Stimulated activated CD4-positive, alpha-beta T cell treated with anti-CD3 and anti-CD28 coated beads, Interleukin-2, amount 100 ng/mL, for 24 hours (primary cell): ENCODE measurements at regions not wholly inside any gene's neighbourhood (a gene's known extent, or its start where the extent isn't known, plus 50 kb on each side); places are given as distances from the start of the nearest gene placed in this dataset.

Experiments
- DNase-seq, 2 donors: peaks; one replicate each; pipeline ENCODE4 v3.0.0-alpha.2; 2020

DNA sequence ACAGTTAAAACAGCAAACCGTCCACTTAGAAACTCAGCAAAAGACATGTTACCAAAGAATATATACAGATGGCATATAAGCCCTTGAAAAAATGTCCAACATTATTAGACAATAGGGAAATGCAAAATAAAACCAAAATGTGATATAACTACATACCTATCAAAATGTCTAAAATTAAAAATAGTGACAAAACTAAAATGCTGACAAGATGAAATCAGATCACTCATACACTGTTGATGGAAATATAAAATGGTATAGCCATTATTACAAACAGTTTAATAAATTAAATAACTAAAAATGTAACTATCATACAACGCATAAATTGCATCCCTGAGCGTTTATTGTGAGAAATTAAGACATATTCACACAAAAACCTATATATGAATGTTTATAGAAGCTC is 939.7 kb upstream of the ZWINT start:
- no peak for DNase-seq

DNA sequence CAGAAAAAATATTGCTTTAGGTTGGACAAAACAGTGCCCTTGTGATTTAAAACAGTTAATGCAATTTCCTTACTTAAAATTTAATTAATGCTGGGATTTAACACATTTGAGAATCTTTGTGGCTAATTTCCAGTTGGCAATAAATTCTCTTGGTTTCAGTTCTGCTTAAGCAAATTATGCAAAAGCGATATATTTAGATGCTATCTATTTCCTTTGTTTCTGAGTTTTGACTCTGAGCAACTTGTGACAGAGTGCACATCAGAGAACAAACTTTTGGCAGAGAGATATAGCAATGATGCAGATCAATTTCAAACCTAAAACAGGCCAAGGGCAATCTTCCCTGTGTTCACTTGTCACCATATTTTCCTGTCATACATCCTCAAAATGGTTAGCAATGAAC is 933.6 kb upstream of the ZWINT start:
- DNase-seq: no peak

DNA sequence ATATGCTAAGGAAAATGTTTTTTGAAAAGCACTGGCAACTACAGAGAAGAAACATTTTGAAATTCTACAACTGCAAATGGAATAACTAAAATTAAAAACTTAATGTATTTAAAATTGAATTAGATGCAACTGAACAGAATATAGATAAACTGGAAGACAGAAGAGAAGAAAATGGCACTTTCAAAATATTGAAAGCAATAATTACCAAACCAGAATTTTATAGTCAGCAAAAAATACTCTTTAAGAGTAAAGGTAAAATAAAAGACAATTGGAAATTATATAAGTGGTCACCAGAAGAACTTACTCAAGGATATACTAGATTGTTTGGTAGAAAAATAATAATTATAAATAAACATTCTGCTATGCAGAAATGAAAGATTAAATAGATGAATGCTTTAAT is 927.7 kb upstream of the ZWINT start:
- DNase-seq: no peak

DNA sequence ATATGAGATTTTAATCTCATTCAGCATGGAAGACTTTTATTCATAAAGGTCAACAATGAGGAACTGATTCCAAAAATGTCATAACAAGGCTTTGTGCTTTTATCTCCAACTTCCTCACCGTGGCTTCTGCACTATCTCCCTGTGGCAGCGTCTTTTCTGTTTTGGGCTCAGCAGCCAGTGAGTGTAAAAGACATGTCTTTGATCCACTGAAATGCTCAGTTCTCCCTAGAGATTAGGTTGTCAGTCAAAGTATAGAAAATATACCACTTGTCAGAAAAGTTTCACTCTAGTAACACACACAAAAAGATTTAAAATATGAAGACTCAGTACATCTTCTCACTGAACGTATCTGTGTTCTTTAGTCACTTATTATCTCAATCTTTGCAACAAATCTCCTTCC is 901.8 kb upstream of the ZWINT start:
- no peak for DNase-seq

DNA sequence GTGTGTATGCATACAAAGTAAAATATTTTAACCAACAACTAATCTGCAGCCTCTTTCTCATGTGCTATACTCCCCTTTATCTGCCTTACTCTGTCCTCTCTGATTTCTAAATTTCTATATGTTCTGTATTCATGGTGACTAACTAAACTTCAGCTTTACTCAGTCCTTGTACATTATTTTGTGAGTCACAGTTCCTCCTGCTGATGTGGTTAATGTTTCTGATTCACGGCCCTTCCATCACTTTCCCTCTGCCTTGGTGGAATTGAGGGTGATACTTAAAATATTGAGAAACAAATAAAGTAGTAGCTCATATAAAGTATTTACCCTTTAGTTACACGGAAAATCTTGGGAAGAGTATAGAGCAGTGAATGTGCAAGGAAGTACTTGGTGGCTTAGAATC is 899.1 kb upstream of the ZWINT start:
- no peak for DNase-seq

DNA sequence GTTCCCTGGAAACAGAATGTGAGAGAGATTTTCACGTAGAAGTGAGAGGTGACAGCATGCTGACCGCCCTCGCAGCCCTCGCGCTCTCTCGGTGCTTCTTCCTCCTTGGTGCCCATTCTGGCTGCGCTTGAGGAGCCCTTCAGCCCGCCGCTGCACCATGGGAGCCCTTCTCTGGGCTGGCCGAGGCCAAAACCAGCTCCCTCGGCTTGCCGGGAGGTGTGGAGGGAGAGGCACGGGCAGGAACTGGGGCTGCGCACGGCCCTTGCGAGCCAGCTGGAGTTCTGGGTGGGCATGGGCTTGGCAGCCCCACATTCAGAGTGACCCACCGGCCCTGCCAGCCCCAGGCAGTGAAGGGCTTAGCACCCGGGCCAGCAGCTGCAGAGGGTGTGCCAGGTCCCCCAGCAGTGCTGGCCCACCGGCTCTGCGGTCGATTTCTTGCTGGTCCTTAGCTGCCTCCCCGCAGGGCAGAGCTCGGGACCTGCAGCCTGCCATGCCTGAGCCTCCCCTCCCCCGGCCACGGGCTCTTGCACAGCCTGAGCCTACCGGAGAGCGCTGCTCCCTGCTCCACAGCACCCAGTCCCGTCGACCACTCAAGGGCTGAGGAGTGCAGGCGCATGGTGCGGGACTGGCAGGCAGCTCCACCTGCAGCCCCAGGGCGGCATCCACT is 888.7 kb upstream of the ZWINT start:
- DNase-seq: no peak

DNA sequence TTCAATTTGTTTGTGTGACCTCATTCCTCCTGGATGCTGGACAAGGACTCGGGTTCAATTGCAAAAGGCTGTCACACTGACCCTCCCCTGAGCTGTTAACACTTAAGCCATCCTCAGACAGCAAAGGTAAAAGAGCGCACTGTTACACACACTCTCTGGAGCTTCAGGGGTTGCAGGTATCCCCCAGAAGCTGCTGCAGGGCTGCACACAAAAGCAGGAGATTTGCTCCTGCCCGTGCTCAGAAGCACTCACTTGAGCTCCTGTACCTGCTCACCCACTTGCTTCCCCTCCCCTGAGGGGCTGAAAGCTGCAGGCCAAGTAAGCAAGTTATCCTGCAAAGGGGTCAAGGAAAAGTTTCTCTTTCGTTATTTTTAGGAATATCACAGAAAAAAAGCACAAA is 886.2 kb upstream of the ZWINT start:
- DNase-seq: no peak

DNA sequence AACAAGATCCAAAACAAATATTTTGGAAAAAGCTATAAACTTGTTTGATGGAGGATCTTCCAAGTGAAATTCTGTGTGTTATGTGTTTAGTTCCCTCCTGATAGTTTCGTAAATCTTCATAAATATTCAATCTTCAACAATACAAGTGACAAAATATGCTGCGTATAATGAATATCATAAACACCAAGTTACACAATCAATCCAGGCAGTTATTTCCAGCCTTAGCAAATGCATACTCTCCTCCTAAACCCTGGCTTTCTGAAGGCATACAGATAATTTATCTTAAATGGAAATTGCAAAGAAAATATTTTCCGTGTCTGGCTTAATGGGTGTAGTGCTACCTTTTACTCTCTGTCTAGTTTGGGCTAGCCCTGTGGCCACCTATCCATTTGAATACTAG is 864.9 kb upstream of the ZWINT start:
- DNase-seq: no peak

DNA sequence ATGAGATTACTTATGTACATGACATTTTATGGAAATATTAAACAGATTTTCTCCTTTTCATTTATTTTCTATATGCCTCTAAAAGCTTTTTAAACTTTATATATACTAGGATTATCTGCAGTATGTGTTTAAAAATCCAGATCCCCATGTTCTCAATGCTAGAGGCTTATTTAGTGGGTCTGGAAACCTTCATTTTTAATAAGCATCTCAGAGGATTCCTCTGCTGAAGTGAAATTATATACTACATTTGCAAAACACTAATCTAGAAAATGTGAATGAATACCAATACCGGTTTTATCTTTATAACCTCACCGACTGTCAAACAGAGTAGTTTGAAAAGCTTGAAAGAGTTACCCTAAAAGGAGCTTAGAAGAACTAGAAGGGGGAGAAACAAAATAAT is 863.8 kb upstream of the ZWINT start:
- DNase-seq: no peak

DNA sequence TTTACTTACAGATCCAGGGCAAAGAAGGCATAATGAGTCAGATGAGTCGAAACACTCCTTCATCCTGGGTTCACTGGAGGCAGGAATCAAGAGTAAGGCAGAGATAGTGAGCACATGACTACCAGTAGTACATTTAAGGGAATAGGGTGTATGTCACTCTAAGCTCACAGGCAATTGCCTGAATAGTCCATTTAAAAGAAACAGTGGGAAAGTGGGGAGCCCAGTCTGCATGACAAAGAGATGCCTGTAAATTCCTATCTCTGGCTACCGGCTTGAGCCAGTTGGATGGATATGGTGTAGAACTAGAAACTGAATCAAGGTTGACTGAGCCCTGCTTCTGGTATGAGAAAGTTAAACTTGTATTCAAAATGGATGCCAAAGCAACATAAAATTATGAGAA is 861.5 kb upstream of the ZWINT start:
- no peak for DNase-seq

DNA sequence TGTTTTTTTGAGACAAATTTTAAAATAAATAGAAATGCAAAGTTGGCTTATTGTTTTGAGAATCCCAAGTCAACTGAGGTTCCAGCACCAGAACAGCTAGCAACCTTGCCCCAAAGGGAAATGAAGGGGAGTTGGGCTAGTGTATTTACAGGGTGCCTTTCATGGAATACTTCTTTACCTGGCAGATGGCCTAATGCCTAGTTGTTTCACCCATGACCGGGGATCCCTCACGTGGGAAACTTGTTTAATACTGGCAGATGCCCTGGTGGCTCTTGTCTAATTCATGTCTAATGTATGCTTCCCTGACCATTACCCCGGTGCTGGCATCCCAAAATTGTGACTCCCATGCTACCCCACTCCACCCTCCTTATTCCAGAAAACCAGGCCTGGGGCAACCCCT is 861.1 kb upstream of the ZWINT start:
- DNase-seq: no peak

DNA sequence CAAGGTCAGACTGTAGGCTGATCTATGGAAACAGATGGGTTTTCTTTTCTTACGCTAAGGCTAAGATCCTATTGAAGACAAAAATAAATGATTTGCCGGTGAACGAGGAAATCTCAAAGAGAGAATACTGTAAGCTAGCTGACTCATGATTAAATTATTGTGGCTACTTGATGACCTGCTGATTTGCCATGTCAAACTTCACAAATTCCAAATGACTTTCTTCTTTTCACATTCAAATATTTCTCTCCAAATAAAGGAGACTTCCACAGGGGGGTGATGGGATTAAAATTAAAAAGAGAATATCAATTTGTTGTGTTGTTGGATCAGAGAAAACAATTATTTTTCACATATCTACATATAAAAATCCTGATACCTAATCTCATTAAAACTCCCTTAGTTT is 860.6 kb upstream of the ZWINT start:
- DNase-seq: no peak

DNA sequence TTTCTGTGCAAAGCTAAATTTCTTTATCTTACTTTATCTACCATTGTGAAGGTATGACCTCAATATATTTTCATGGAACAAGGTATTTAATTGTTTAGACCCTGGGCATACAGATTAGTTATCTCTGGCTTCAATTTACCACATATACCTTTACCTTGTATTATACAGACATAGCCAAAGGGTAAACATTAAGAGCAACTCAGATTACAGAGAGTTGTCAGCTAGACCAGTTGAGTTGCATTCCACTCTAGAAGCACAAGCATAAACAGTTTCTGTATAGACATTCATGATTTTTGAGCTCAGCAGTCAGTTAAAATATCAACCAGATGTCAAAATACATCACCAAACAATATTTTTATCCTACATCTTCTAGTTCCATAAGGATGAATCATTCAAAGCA is 857.3 kb upstream of the ZWINT start:
- DNase-seq: no peak

DNA sequence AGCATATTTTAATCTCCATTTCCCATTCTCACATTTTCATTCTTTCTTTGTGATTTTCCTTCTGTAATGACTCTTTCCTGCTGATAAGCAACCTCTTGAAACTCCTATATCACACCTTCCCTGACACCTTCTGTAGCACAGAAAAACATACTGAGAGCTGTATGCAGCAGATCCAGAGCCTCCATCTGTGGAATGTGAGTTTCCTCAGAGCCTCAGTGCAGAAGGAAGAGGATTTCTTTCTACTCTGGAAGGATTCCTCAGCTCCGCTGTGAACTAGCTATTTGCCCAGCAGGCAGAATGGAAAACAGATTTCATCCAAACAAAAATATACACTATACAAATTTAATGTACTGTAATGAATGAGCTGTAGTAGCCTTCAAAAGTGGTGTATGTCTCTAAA is 841.3 kb upstream of the ZWINT start:
- DNase-seq: no peak

DNA sequence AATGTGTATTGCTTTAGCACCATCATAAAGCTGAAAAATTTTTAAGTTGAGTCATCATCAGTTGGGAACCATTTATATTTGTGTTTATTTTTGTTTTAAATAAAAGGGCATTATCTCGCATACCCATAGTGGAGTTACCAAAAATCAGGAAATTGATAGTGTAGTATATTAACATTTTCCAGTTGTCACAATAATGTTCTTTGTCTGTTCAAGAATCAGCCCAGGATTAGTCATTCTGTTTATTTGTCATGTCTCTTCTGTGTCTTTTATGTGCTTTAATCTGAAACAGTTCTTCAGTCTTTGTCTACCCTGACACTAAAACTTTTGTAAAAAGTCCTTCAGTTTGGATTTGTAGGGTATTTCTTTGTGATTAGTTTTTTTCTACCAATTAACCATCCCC is 827.8 kb upstream of the ZWINT start:
- DNase-seq: no peak

DNA sequence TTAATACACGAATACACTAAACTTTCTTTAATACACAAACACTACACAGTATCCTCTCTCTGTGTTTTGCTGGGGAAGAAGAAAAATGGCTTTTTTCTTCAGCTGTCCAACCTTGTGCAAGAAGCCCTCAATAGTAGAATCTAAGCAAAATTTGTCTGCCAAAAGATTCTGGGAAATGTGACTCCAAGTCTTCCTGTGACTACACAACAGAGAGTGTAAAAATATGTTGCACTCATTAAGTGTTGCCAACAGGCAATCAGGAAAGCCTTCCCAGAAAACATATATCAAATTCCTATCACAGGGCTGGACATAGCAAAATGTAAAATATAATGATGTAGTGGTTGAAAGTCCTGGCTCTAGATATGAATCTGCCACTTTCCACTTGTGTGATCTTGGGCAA is 825.1 kb upstream of the ZWINT start:
- no peak for DNase-seq

DNA sequence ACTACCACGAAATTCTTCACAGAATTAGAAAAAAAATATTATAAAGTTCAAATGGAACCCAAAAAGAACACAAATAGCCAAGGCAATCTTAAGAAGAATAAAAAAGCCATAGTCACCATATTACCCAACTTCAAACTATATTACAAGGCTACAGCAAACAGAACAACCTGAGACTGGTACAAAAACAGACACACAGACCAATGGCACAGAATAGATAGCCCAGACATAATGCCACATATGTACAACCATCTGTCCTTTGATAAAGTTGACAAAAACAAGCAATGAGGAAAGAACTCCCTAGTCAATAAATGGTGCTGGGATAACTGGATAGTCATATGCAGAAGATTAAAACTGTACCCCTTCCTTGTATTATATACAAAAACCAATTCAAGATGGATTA is 808.5 kb upstream of the ZWINT start:
- no peak for DNase-seq

DNA sequence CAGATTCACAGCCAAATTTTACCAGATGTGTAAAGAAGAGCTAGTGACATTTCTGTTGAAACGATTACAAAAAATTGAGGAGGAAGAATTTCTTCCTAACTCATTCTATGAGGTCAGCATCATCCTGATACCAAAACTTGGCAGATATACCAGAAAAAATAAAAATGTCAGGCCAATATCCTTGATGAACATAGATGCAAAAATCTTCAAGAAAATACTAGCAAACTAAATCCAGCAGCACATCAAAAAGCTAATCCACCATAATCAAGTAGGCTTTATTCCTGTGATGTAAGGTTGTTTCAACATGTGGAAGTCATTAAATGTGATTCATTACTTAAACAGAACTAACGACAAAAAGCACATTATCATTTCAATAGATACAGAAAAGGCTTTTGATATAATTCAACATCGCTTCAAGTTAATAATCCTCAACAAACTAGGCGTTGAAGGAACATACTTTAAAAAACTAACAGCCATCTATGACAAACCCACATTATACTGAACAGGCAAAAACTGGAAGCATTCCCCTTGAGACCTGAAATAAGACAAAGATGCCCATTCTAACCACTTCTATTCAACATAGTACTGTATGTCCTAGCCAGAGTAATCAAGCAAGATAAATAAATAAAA is 807.7 kb upstream of the ZWINT start:
- DNase-seq: no peak

DNA sequence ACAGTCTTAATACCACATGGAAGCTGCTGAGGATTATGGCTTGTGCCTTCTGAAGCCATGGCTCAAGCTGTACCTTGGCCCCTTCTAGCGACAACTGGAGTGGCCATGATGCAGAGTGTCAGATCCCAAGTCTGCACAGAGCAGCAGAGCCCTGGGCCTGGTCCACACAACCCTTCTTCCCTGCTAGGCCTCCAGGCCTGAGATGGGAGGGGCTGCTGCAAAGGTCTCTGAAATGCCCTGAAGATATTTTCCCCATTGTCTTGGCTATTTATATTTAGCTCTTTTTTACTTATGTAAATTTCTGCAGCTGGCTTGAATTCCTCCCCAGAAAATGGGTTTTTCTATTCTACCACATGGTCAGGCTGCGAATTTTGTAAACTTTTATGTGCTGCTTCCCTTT is 804.6 kb upstream of the ZWINT start:
- no peak for DNase-seq

DNA sequence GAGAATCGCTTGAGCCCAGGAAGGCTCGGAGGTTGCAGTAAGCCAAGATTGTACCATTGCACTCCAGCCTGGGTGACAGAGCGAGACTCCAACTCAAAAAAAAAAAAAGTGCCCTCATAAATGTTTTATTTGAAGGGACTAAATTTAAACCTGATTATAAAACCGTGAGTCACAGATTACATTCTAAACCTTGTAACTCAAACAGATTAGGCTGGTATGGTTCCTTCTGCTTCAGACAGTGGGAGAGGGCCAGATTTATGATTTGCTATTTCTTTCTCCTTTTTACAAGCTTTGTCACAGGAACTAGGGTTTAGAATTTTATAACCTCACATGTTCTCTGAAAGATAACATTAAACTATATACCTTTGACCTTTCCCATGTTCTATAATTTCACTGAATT is 801.2 kb upstream of the ZWINT start:
- DNase-seq: no peak

DNA sequence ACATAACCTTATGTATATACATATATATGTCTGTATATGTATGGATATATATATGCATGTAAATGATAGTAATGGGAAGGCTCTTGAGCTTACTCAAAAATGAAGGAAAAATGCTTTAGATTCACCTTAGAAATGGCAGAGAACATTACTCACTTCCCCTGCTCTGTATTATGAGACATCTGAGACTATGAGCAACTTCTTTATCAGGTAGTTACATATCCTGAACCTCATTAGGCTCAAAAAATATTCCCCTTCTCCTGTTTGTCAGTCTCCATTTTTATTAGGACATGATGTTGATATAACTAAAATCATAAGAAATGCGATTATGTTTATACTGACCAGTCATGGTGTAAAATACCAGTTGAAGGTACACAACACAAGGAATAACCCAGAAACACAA is 800.1 kb upstream of the ZWINT start:
- no peak for DNase-seq

DNA sequence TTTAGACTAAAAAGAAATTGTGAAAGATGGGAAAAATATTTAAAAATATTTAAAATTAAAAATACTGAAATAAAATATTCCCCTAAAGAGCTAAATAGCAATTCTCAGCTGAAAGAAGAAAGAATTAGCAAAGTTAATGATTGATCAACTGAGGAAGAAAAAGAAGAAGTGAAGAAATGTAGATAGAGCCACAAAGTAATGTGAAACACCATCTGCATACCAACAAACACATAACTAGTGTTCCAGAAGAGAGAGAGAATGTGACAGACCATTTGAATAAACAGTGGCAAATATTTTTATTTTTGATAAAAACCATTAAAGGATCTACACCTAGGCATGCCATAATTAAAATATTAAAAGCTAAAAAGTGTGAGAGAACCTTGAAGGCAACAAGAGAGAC is 784.5 kb upstream of the ZWINT start:
- no peak for DNase-seq

DNA sequence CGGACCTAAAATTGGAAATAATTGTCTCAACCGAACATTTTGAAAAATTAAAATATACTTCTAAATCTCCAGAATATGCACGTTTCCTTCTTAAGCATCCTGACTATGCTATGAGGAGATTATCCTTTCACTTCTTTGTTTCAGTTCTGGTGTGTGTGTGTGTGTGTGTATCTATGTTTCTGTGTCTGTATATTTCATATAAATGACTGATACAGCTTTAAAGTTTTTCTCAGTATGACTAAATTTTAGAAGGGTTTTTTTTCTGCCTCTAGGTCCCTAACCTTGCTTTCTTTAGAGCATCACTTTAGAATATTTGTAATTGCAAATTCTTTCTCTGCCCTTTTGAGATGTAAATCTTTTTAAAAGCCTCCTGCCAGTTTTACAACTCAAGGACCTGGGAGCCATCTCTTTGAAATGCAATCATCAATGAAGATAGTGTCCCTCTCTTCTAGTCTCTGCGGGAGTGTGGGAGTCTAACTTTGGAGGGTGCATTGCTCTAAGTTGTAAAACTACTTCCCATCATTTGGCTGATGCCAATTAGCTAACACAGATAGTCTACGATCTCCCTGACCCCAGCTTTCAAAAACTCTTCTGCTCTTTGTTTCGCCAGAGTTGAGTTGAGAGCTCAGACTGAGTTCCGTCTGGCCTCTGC is 782.0 kb upstream of the ZWINT start:
- no peak for DNase-seq

DNA sequence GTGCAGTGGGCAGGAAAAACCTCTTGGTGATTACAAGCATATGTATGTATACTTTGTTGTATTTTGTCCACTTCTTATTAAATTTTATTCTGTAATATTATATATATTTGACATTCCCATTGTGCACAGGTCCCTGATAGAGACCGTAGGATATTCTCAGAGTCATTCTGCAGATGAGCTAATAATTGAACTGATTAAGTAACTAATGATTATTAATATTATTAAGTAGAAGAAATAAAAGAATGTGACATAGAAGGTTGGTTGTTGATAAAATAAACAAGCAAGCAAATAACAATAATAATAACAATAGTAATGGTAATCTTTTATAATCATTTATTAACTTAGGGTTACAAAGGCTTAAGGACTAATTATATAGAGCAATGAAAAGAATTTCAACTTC is 780.6 kb upstream of the ZWINT start:
- no peak for DNase-seq

DNA sequence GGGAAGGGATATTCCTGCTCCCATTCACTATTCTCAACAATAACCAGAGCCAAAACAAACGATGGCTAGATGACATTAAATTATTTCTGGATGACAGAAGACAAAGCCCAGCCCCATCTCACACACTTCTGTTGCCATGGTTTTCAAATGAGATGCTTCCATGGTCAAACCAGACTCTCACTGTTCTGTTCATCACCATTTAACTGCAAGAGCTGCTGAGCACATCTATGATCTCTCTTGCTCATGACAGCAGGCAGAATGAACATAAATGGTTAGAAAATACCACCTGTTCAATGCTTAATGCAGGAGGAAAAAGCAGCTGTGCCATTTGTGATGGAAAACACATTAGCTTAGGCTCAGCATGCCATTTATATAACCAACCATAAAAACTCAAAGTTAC is 758.6 kb upstream of the ZWINT start:
- DNase-seq: no peak
